ENCODE measurements at regions not wholly inside any gene's neighbourhood (a gene's known extent, or its start where the extent isn't known, plus 50 kb on each side); places are given as distances from the start of the nearest gene placed in this dataset.
"Not testable (repeated sequence)": the region's sequence is repeated elsewhere in the genome, so short reads cannot be mapped to it uniquely, and the experiment has no call there.

DNA sequence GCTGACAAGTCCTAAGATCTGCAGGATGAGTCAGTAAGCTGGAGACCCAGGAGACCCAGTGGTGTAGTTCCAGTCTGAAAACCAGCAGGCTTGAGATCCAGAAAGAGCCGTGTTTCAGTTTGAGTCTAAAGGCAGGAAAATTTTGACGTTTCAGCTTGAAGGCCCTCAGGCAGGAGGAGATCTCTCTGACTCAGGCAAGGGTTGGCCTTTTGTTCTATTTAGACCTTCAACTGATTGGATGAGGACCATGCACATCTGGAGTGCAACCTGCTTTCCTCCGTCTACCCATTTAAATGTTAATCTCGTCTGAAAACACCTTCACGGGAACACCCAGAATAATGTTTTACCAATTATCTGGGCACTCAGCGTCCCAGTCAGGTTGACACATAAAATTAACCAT is 69.5 kb downstream of the NPIPA7 start:
- DNase-seq (ENCODE audit: low read depth) = not testable (repeated sequence)

DNA sequence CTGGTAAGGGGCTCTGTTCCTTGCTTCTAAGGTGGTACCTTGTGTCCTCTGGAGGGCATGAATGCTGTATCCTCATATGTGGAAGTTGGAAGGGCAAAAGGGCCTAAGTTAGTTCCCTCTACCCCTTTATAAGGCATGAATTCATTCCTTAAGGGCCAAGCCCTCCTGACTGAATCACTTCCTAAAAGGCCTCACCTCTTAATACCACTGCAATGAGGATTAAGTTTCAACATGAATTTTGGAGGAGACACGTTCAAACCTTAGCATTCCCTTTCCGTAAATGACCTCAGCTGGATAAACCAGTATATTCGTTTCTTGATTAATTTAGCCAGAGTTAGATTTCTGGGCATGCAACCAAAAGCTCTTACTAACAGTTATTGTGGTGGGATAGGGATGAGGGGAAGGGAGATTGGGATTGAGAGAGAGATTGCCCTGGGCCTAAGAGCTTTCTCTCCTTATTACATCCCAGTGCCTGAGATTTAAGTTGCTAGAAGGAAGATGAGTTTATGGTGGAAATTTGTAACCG is 70.8 kb downstream of the NPIPA7 start:
- DNase-seq (ENCODE audit: low read depth) = not testable (repeated sequence)

DNA sequence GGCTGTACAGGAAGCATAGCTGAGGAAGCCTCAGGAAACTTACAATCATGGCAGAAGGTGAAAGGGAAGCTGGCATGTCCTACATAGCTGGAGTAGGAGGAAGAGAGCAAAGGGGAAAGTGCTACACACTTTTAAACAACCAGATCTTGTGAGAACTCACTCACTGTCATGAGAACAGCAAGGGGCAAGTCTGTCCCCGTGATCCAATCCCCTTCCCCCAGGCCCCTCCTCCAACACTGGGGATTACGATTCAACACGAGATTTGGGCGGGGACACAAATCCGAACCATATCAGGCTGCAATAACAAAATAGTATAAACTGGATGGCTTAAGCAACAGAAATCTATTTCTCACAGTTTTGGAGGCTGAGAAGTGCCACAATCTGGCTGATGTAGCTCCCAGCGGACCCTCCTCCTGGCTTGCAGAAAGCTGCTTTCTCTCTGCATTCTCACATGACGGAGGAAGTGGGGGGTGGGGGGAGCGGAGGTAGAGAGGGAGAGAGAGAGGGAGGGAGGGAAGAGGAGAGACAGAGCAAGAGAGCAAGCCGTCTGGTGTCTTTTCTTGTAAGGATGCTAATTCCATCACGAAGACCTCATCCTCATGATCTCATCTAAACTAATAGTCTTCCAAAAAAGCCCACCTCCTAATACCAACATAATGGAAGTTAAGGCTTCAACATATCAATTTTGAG is 72.9 kb downstream of the NPIPA7 start:
- not testable (repeated sequence) for DNase-seq (ENCODE audit: low read depth)

GRCh38 chr16:16458579-16458978 is 79.6 kb downstream of the NPIPA7 start:
- DNase-seq (ENCODE audit: low read depth) = not testable (repeated sequence)

DNA sequence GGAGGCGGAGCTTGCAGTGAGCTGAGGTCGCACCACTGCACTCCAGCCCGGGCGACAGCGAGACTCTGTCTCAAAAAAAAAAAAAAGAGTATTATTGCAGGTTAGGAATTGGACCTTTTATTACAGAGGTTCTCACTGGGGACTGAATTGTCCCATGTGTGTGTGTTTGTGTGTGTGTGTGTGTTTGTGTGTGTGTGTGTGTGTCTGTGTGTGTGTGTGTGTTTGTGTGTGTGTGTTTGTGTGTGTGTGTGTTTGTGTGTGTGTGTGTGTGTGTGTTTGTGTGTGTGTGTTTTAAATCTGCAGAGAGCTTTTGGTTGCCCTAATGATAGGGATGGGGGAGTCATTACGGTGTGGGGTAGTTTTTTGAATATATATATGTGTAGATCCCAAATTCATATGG is 84.9 kb downstream of the NPIPA7 start:
- DNase-seq (ENCODE audit: low read depth) = not testable (repeated sequence)

GRCh38 chr16:16488919-16489318 is 110.0 kb downstream of the NPIPA7 start:
- not testable (repeated sequence) for DNase-seq (ENCODE audit: low read depth)

DNA sequence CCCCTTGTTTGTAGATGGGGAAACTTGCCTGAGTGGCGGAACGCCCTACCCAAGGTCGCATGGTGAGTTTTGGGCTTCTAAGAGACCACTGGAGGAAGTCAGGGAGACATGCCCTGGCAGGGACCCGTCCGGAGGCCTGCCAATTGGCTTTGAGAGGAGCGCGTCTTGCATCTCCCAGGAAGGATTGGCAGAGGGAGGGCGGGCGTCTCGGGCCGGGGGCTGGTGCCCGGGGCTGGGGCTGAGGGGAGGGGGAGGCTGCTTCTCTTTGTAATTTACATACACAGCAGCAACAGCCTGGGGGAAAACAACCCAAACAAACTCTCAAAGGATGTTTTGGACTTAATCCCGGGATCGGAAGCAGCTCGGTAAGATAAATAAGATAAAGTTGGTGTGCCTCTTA is 110.5 kb downstream of the NPIPA7 start:
- DNase-seq (ENCODE audit: low read depth) = not testable (repeated sequence)

- DNase-seq (ENCODE audit: low read depth) = not testable (repeated sequence)
Measured at GRCh38 chr16:16494114-16494513, 115.2 kb downstream of the NPIPA7 start.

GRCh38 chr16:16494998-16495397 is 116.1 kb downstream of the NPIPA7 start:
- DNase-seq (ENCODE audit: low read depth) = not testable (repeated sequence)

GRCh38 chr16:16499875-16500274 is 120.9 kb downstream of the NPIPA7 start:
- DNase-seq (ENCODE audit: low read depth) = not testable (repeated sequence)

DNA sequence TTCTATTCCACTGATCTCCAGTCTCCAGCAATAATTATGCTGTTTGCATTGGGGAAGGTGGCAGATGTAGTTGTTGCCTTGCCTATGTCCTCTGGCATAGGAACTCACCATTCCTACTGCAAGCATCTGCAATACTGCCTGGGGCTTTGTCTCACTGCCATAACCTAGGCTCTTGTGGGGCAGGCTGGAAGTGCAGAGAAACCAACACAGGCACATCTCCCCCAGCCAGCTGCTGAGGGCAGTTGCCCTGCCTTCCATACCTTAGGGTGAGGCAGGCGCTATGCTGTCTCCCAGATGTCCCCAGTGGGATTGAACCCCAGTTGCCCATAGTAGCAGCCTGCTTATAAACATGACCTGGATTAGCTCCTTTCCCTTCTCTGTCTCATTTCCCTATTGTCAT is 128.1 kb downstream of the NPIPA7 start:
- not testable (repeated sequence) for DNase-seq (ENCODE audit: low read depth)

- DNase-seq (ENCODE audit: low read depth) = not testable (repeated sequence)
Measured at GRCh38 chr16:16508344-16508743, 129.4 kb downstream of the NPIPA7 start.

DNA sequence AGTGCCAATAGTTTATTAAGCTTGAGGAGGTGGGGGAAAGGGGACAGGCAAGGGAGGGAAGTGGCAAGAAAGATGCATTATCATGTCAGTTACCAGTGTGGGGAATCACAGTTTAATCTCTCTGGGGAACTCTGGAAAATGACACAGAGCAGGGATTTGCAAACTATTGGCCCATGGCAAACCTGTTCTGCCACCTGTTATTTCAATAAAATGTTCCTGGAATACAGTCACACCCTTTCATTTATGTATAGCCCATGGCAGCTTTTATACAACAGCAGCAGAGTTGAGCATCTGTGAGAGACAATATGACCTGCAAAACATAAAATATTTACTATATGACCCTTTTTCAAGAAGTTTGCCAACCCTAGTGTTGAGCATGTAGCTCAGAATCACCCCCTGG is 140.5 kb downstream of the NPIPA7 start:
- not testable (repeated sequence) for DNase-seq (ENCODE audit: low read depth)

GRCh38 chr16:16521239-16522002 is 142.5 kb downstream of the NPIPA7 start:
- not testable (repeated sequence) for DNase-seq (ENCODE audit: low read depth)

DNA sequence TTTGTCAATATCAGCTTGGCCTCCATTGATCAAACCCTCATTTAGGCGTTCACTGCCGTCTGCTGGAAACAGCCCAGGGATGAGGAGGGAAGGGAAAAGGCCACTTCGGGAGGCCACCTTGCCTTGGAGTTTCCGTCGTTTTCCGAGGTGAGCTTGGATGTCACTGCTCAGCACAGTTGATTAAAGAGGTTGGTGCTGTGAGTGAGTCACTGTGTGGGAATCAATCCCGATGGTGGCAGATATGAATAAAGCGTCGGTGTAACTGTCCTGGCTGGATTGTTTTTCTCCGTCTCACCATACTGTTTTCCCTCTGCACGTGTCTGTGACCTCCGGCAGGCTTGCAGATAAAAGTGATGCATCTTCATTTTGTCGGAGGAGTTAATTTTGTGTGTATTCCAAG is 148.1 kb downstream of the NPIPA7 start:
- not testable (repeated sequence) for DNase-seq (ENCODE audit: low read depth)

- DNase-seq (ENCODE audit: low read depth) = not testable (repeated sequence)
Measured at GRCh38 chr16:16530744-16531143, 151.8 kb downstream of the NPIPA7 start.

GRCh38 chr16:16535565-16535964 is 156.6 kb downstream of the NPIPA7 start:
- not testable (repeated sequence) for DNase-seq (ENCODE audit: low read depth)

DNA sequence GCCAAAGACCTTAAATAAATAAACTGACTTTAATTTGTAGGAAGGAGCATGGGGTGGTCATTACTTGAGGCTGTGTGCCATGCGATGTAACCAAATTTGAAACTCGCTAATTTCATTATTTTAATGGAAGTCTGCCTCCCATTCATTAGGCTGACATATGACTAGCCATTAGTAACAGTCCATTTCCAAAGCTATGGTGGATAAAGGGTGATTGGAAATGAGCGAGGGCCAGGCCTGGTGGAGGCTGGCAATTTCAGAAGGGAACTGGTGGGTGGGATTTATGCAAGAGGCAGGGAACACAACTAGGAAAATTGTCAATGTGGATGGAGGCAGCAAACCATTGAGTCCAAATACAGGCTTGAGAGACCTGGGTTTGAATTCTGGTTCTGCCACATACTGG is 157.2 kb downstream of the NPIPA7 start:
- DNase-seq (ENCODE audit: low read depth) = not testable (repeated sequence)

GRCh38 chr16:16549710-16550109 is 170.8 kb downstream of the NPIPA7 start:
- DNase-seq (ENCODE audit: low read depth) = not testable (repeated sequence)

DNA sequence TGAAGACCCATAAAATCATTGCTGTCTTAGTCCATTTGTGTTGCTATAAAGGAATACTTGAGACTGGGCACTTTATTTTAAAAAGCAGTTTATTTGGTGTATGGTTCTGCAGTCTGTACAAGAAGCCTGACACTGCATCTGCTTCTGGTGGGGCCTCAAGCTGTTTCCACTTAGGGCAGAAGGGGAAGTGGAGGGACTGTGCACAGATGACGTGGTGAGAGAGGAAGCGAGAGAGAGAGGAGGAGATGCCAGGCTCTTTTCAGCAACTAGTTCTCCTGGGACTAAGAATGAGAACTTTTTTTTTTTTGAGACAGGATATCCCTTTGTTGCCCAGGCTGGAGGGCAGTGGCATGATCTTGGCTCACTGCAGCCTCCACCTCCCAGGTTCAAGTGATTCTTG is 171.9 kb downstream of the NPIPA7 start:
- DNase-seq (ENCODE audit: low read depth) = not testable (repeated sequence)

DNA sequence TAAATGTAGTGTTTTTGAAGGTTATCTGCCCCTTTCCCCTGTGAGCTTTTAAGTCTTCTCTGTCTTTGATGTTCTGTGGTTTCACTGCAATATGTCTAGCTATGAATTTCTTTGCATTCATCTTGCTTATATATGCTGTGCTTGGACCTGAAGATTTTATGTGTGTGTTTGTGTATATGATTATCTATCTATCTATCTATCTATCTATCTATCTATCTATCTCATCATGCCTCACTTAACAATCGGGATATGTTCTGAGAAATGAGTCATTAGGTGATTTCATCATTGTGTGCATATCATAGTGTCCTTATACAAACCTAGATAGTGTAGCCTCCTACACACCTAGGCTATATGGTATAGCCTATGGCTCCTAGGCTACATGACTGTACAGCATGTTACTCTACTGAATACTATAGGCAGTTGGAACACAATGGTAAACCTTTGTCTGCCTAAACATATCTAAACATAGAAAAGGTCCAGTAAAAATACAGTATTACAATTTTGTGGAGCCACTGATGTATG is 173.9 kb downstream of the NPIPA7 start:
- DNase-seq (ENCODE audit: low read depth) = not testable (repeated sequence)

DNA sequence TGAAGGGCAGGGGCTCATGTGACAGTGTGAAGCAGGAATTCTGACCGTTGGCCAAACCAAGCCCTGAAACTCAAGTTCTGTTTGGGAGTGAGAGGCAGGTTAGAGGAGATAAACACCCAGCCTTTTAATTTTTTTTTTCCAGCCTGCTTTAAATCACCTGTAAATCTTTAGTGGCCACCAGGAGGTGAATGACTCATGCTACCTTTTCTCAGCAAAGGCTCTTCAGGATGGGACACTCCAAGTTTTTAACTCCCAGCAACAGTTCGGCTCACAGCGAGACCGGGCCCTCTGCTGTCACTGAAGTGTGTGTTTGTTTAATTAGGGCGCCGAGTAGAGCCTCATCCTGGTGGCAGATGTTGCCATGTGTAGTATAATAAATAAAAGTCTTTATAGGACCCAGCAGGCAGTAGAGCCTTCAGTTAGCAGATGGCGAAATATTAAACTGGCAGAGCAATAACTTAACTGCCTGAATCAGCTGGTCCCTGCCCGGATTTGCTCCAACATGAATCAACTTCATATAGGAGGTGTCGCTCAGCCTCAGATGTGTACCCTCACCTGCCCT is 180.3 kb downstream of the NPIPA7 start:
- DNase-seq (ENCODE audit: low read depth) = not testable (repeated sequence)
